NOMO-1 treated with dmso at 0.1 percent for 144 hours (cell line): ENCODE measurements at regions not wholly inside any gene's neighbourhood (a gene's known extent, or its start where the extent isn't known, plus 50 kb on each side); places are given as distances from the start of the nearest gene placed in this dataset.

Source experiments
- DNase-seq: peaks from one replicate; lab custom pipeline; 2025; ENCODE audit not compliant: unreplicated experiment; lab: John Stamatoyannopoulos, UW

GRCh38 chr12:31783996-31784645 lies 55.3 kb upstream of the AMN1 start:
- DNase-seq, result no peak

GRCh38 chr12:31783556-31783955 lies 54.7 kb upstream of the AMN1 start:
- DNase-seq, result no peak

DNA sequence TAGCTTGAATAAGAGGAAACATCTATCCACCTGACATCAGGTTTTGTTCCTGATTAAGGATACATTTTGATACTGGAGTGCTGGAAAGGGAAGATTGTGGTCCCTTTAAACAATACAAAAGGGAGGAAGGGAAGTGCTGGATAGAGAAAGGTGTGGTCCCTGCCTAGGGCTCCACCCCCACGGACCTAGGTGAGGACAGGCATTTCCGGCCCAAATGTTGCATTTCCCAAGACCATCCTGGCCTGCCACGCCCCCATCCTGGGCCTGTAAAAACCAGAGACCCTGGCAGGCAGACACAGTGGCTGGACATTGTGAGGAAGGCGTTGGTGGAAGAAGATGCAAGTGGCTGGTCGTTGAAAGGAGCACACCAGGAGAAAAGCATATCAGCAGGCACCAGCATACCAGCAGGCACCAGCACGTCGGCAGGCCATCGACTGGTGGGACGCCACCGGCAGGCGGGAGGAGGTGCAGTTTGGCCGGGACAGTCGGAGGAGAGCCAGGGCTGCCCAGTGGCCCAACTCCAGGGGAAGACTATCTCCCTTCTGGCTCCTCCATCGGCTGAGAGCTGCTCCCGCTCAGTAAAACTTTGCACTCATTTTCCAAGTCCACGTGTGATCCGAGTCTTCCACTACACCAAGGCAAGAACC lies 53.2 kb upstream of the AMN1 start:
- no peak for DNase-seq

GRCh38 chr12:31780096-31780495 lies 51.3 kb upstream of the AMN1 start:
- no peak for DNase-seq

DNA sequence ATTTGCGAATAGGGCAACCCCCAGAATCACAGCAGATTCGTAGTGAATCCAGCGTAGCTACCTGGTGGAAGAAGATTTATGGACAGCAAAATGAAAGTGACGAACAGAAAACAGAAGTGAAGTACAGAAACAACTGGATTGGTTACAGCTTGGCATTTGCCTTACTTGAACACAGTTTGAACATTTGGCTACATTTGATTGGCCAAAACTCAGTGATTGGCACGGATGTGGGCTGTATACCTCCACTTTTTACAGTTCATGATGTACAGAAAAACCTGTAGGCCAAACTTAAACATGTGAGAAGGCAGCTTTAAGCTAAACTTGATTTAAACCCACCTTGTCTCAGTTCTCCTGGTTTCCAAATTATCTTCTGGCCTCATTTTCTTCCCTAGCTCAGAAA lies 49.9 kb upstream of the AMN1 start:
- no peak for DNase-seq
